HCT116 (cell line): ENCODE measurements at regions not wholly inside any gene's neighbourhood (a gene's known extent, or its start where the extent isn't known, plus 50 kb on each side); places are given as distances from the start of the nearest gene placed in this dataset.

Experiments used
- ATAC-seq: fragments of 200-7000 bp; cut with Tn5 transposase; 2 replicates; pipeline ENCODE4 v1.9.1; 2020; ENCODE audit warnings: mild to moderate bottlenecking, moderate library complexity
- BruUV-seq: library from RNA; stranded (reverse); fragments of 400-500 nt; replicated peaks from 2 replicates; lab custom pipeline; 2021; lab: Mats Ljungman, UMichigan
- CTCF ChIA-PET: fragments of 300-600 bp; sonication (Branson Sonifier 250); formaldehyde crosslinking; loops from one replicate; lab custom pipeline; 2021; ENCODE audit warnings: antibody characterized with exemption; lab: Charles Lee
- POLR2A ChIA-PET: fragments of 300-600, 350-600 bp; sonication (Branson Sonifier 250); formaldehyde crosslinking; loops from one replicate; lab custom pipeline; 2021; ENCODE audit warnings: antibody characterized with exemption; lab: Charles Lee
- RAD21 ChIA-PET, 2 experiments: fragments of 300-600 bp; sonication (Branson Sonifier 250); formaldehyde crosslinking; loops; one replicate each; lab custom pipeline; 2023; ENCODE audit warnings: low total read pairs in 2 of 2; ENCODE audit not compliant: uncharacterized antibody in 2 of 2, unreplicated experiment in 2 of 2, low non-redundant PET in 1 of 2; lab: Charles Lee
- DNase-seq: peaks from one replicate; pipeline ENCODE4 v3.0.0-alpha.2; 2010; ENCODE audit warnings: low read depth, low spot score
- H2AFZ ChIP-seq: fragments of 200-600 bp; shearing (Covaris generic), sonication (generic); 2 replicates; pipeline ENCODE4 v1.6.1; 2017; ENCODE audit warnings: low read depth, mixed run types, mixed read lengths, antibody characterized with exemption, low read length; ENCODE audit not compliant: poor library complexity, severe bottlenecking
- H3K27ac ChIP-seq: 2 replicates; pipeline ENCODE4 v1.5.1; 2012; ENCODE audit warnings: low read depth, low read length
- H3K27me3 ChIP-seq: fragments of 200-600 bp; sonication (generic); 2 replicates; pipeline ENCODE4 v1.6.1; 2016; ENCODE audit warnings: mixed run types, low read length, mixed read lengths; ENCODE audit not compliant: insufficient read depth
- H3K36me3 ChIP-seq, 2 experiments: fragments of 200-500 bp in 1 of 2; fragments of 200-600 bp in 1 of 2; sonication (Bioruptor generic) in 1 of 2; sonication (generic) in 1 of 2; 2 replicates each; pipeline versions ENCODE4 v1.5.1 to v1.6.1; 2014 to 2016; ENCODE audit warnings: low read length in 2 of 2, inconsistent platforms in 1 of 2, mixed read lengths in 1 of 2, mixed run types in 1 of 2; ENCODE audit not compliant: insufficient read depth in 2 of 2, control insufficient read depth in 1 of 2
- H3K4me1 ChIP-seq, 2 experiments: fragments of 200-600 bp in 1 of 2; sonication (generic) in 1 of 2; 2 replicates each; pipeline versions ENCODE4 v1.5.1 to v1.6.1; 2012 to 2017; ENCODE audit warnings: low read length in 2 of 2, inconsistent platforms in 1 of 2, mild to moderate bottlenecking in 1 of 2, mixed read lengths in 1 of 2, mixed run types in 1 of 2, moderate library complexity in 1 of 2; ENCODE audit not compliant: insufficient read depth in 2 of 2, control insufficient read depth in 1 of 2
- H3K4me2 ChIP-seq: fragments of 200-600 bp; sonication (generic); 2 replicates; pipeline ENCODE4 v1.6.1; 2017; ENCODE audit warnings: mixed run types, low read length, mixed read lengths
- H3K4me3 ChIP-seq, 2 experiments: fragments of 200-600 bp in 1 of 2; sonication (generic) in 1 of 2; replicated peaks in 1 of 2; 2 replicates each; pipeline ENCODE4 v1.5.1; 2011 to 2016; ENCODE audit warnings: low read length in 2 of 2, control low read depth in 1 of 2, low read depth in 1 of 2, mild to moderate bottlenecking in 1 of 2, mixed read lengths in 1 of 2, mixed run types in 1 of 2
- H3K79me2 ChIP-seq: fragments of 200-600 bp; sonication (generic); 2 replicates; pipeline ENCODE4 v1.6.1; 2017; ENCODE audit warnings: mild to moderate bottlenecking, mixed run types, low read length, moderate library complexity, mixed read lengths; ENCODE audit not compliant: insufficient read depth
- H3K9ac ChIP-seq: fragments of 200-600 bp; sonication (generic); 2 replicates; pipeline ENCODE4 v1.6.1; 2016; ENCODE audit warnings: low read length, mixed read lengths
- H3K9me2 ChIP-seq: fragments of 200-600 bp; sonication (generic), shearing (Covaris generic); 2 replicates; pipeline ENCODE4 v1.6.1; 2017; ENCODE audit warnings: mixed run types, mild to moderate bottlenecking, moderate library complexity; ENCODE audit not compliant: insufficient read depth
- H3K9me3 ChIP-seq, 2 experiments: fragments of 200-500 bp in 1 of 2; fragments of 200-600 bp in 1 of 2; sonication (Bioruptor generic) in 1 of 2; sonication (generic) in 1 of 2; 2 replicates each; pipeline ENCODE4 v1.6.1; 2014 to 2017; ENCODE audit warnings: low read length in 2 of 2, mixed read lengths in 2 of 2, inconsistent platforms in 1 of 2, low read depth in 1 of 2, mild to moderate bottlenecking in 1 of 2, mixed run types in 1 of 2, moderate library complexity in 1 of 2; ENCODE audit not compliant: control insufficient read depth in 1 of 2, insufficient read depth in 1 of 2
- H4K20me1 ChIP-seq: fragments of 200-600 bp; sonication (generic), shearing (Covaris generic); 2 replicates; pipeline ENCODE4 v1.6.1; 2017; ENCODE audit warnings: mixed run types, mild to moderate bottlenecking, moderate library complexity; ENCODE audit not compliant: insufficient read depth
- CBX3 ChIP-seq: IDR thresholded peaks from 2 replicates; pipeline ENCODE4 v1.6.1; 2012; ENCODE audit warnings: low read depth
- CEBPB ChIP-seq: IDR thresholded peaks from 2 replicates; pipeline ENCODE4 v1.6.1; 2012; ENCODE audit warnings: low read depth
- CTCF ChIP-seq, 3 experiments: fragments of 200-600 bp in 1 of 3; sonication (generic) in 1 of 3; IDR thresholded peaks in 2 of 3; conservative IDR thresholded peaks in 1 of 3; 2 replicates each; pipeline ENCODE4 v1.5.1; 2012 to 2017; ENCODE audit warnings: low read depth in 2 of 3, low read length in 2 of 3, antibody characterized with exemption in 1 of 3, borderline replicate concordance in 1 of 3, control low read depth in 1 of 3, mild to moderate bottlenecking in 1 of 3, mixed read lengths in 1 of 3, mixed run types in 1 of 3, moderate library complexity in 1 of 3; ENCODE audit not compliant: insufficient read depth in 1 of 3
- ELF1 ChIP-seq: IDR thresholded peaks from 2 replicates; pipeline ENCODE4 v1.6.1; 2012; ENCODE audit warnings: low read depth, borderline replicate concordance
- EZH2 ChIP-seq: fragments of 200-600 bp; sonication (generic); IDR thresholded peaks from 2 replicates; pipeline ENCODE4 v1.6.1; 2017; ENCODE audit warnings: antibody characterized with exemption, mixed run types
- FOSL1 ChIP-seq: IDR thresholded peaks from 2 replicates; pipeline ENCODE4 v1.6.1; 2012; ENCODE audit warnings: low read depth
- JUND ChIP-seq: IDR thresholded peaks from 2 replicates; pipeline ENCODE4 v1.6.1; 2012
- MAX ChIP-seq: IDR thresholded peaks from 2 replicates; pipeline ENCODE4 v1.6.1; 2012
- POLR2A ChIP-seq: IDR thresholded peaks from 2 replicates; pipeline ENCODE4 v1.7.0; 2011; ENCODE audit warnings: borderline replicate concordance; ENCODE audit not compliant: insufficient read depth, insufficient read length; ENCODE audit errors: extremely low read depth
- POLR2AphosphoS5 ChIP-seq: IDR thresholded peaks from 2 replicates; pipeline ENCODE4 v1.6.1; 2011; ENCODE audit warnings: mild to moderate bottlenecking, low read depth, low read length, moderate library complexity
- REST ChIP-seq: IDR thresholded peaks from 2 replicates; pipeline ENCODE4 v1.6.1; 2012; ENCODE audit warnings: low read depth
- SP1 ChIP-seq: IDR thresholded peaks from 2 replicates; pipeline ENCODE4 v1.6.1; 2012; ENCODE audit warnings: low read depth
- SRF ChIP-seq: IDR thresholded peaks from 2 replicates; pipeline ENCODE4 v1.6.1; 2012; ENCODE audit warnings: low read depth
- ZBTB33 ChIP-seq: IDR thresholded peaks from 2 replicates; pipeline ENCODE4 v1.6.1; 2011; ENCODE audit warnings: mild to moderate bottlenecking, low read length, moderate library complexity; ENCODE audit not compliant: insufficient replicate concordance; ENCODE audit errors: extremely low read depth
- ZFX ChIP-seq: fragments of 450-650 bp; IDR thresholded peaks from 2 replicates; pipeline ENCODE4 v1.6.1; 2017
- ZNF274 ChIP-seq: fragments of 200-500 bp; sonication (Bioruptor generic); IDR thresholded peaks from 2 replicates; pipeline ENCODE4 v1.6.1; 2014; ENCODE audit warnings: mild to moderate bottlenecking, low read depth, low read length, inconsistent platforms
- intact Hi-C: fragments of 100-400 bp; cut with micrococcal nuclease; formaldehyde crosslinking; loops from 2 replicates; pipeline ENCODE4 v1.10.0; 2022

- no peak for TF ChIP-seq ZBTB33
- TF ChIP-seq POLR2A, result no peak
- TF ChIP-seq ZNF274, result no peak
Measured at GRCh38 chr10:84946904-84947303, 618.5 kb downstream of the CCSER2 start (continued).

- POLR2A ChIA-PET, result no interaction called here
- CTCF ChIA-PET, result interaction anchor here (0.6 kb wide), 1 partner anchor 74 kb away, joined by 3 read pairs; no protein-coding TSS in a partner anchor
Measured at GRCh38 chr10:84948644-84949043, 620.3 kb downstream of the CCSER2 start.

More at GRCh38 chr10:84948644-84949043, 620.3 kb downstream of the CCSER2 start:
- H3K27ac ChIP-seq, result no peak overlapping the region
- no peak for DNase-seq
- no peaks in the 10 kb centered on the region for H3K36me3 ChIP-seq
- ATAC-seq, result no peak
- H3K9me3 ChIP-seq, result no peaks in the 10 kb centered on the region
- TF ChIP-seq SP1 (no peak), SRF (no peak), ELF1 (no peak), CEBPB (no peak), REST (no peak), CBX3 (no peak), POLR2AphosphoS5 (no peak), ZFX (no peak), EZH2 (no peak), MAX (no peak), ZBTB33 (no peak), FOSL1 (no peak), ZNF274 (no peak), CTCF (IDR thresholded peaks at IDR 0.05 in 2 of 3, conservative IDR thresholded peaks at IDR 0.05 in 1 of 3; ENCODE audit: borderline replicate concordance in 1 of 3, insufficient read depth in 1 of 3, low read depth in 2 of 3, low read length in 2 of 3) (no peak), JUND (no peak)
- TF ChIP-seq, all 23 proteins: peak for 0
- H3K4me1 ChIP-seq, result no peaks in the 10 kb centered on the region; a peak in 1 of 4 replicates
- H3K4me2 ChIP-seq, result no peak overlapping the region
- RAD21 ChIA-PET, result no interaction called here
- no peak overlapping the region for H2AFZ ChIP-seq
- H3K4me3 ChIP-seq, result no peak overlapping the region
- no peaks in the 10 kb centered on the region for H3K79me2 ChIP-seq
- H3K9ac ChIP-seq, result no peak overlapping the region
- no peaks in the 10 kb centered on the region for H4K20me1 ChIP-seq
- H3K9me2 ChIP-seq, result no peaks in the 10 kb centered on the region
- intact Hi-C loops, result no loop called here
- peaks cover 8% of the 10 kb centered on the region for H3K27me3 ChIP-seq
- no TSS peak for BruUV-seq
